ENCODE measurements at regions not wholly inside any gene's neighbourhood (a gene's known extent, or its start where the extent isn't known, plus 50 kb on each side); places are given as distances from the start of the nearest gene placed in this dataset.

DNA sequence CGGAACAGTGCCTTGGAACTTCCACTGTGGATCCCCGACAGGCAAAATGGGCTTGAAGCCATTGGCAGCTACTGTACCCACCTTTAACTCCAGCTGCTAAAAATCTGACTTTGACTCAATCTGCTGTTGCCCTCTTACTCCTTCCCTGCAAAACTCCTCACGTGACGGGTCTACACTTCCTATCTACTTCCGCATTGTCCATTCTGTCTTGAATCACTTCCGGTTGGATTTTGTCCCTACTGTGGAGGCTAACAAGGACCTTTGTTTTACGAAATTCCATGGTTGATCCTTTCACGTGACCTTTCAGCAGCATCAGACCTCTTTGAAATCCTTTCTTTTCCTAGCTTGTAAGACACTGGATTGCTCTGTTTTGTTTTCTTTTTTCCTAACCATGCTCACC, 268.4 kb downstream of the PRDM2 start:
- no peak for DNase-seq (ENCODE audit: low spot score)

DNA sequence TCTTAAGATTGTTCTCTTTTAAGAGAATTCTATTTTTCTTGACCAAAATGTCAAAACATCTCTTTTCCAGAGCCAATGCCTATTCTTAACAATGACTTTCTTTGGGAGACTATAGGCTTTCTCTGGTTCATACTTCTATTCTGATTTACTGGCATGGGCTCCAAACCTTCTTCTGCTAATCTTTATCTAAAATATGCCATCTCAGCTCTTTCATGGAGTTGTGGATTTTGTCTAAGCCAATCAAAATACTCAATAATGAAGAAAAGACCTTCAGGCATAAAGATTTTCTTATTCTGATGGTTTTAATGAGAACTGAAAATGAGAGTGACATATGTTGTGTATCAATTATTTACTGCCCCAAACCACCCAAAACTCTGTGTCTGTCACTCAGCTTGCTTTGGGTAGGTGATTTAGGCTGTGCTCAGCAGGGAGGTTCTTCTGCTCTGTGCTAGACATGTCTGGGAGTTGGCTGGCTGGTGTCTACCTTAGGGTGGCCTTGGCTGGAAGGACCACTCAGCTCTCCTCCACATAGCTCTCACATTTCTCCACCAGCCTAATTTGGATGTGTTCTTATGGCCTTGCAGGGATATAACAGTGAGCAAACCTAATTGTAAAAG, 270.8 kb downstream of the PRDM2 start:
- no peak for DNase-seq (ENCODE audit: low spot score)

GRCh38 chr1:13976485-13976884, 276.5 kb downstream of the PRDM2 start:
- no peak for DNase-seq (ENCODE audit: low spot score)

DNA sequence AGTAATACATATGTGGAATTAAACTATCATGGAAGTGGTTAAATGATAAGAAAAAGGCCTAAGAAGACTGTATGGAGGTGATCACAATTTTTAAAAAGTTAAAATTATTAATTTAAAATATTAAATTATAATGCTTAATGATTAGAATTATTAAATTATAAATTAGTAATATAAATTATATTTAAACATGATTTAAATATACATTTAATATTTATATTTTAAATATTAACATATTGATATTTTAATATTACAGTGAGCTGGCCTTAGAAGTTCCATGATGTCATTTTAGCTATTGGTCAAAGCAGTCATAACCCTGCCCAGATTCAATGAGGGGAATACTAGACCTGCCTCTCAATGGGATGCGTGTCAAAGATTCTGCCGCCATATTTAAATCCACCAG, 281.2 kb downstream of the PRDM2 start:
- DNase-seq (ENCODE audit: low spot score) = no peak

DNA sequence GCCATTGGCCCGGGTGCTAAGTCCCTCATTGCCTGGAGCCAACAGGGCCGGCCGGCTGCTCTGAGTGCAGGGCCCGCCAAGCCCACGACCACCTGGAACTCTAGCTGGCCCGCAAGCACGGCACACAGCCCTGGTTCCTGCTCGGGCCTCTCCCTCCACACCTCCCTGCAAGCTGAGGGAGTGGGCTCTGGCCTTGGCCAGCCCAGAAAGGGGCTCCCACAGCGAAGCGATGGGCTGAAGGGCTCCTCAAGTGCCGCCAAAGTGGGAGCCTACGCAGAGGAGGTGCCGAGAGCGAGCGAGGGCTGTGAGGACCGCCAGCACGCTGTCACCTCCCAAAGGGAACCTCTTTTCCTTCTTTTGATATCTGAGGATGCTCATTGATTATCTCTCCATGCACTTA, 283.4 kb downstream of the PRDM2 start:
- no peak for DNase-seq (ENCODE audit: low spot score)

- DNase-seq (ENCODE audit: low spot score) = no peak
These were observed 291.0 kb downstream of the PRDM2 start for GRCh38 chr1:13990939-13991338.

GRCh38 chr1:13992489-13993285, 292.7 kb downstream of the PRDM2 start:
- no peak for DNase-seq (ENCODE audit: low spot score)

DNA sequence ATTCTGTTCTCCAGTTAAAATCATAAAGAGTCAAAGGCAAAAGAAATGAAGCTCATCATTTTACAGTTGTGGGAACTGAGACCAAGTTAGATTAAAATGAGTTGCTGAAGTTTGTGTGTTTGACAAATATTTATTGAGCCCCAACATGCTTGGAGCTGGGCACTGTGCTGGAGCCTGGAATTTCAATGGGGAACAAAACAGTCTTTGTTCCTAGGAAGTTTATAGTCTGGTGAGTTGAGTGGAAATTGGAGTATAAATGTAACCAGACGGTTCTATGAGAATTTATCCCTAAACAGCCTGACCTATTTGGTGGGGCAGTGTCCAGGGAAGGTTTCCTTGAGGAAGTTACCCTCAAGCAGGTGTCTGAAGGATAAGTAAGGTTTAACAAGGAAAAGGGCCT, 294.4 kb downstream of the PRDM2 start:
- no peak for DNase-seq (ENCODE audit: low spot score)

DNA sequence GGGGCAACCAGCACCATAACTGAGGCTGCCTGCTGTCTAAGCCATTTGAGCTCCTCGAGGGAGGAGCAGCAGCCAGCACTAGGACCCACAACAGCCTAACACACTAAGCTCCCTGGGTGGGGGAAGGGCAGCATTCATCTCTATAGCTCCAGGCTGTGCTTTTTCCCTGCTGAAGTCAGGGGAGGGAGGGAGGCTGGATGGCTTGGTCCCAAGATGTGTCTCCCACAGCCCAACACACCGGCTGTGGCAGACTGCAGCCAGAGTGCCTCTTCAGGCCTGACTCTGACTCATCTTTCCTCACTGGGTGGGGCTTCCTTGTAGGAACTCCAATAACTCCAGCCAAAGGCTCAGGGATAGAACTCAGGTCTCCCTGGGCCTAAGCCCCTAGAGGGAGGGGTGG, 296.3 kb downstream of the PRDM2 start:
- DNase-seq (ENCODE audit: low spot score) = no peak

DNA sequence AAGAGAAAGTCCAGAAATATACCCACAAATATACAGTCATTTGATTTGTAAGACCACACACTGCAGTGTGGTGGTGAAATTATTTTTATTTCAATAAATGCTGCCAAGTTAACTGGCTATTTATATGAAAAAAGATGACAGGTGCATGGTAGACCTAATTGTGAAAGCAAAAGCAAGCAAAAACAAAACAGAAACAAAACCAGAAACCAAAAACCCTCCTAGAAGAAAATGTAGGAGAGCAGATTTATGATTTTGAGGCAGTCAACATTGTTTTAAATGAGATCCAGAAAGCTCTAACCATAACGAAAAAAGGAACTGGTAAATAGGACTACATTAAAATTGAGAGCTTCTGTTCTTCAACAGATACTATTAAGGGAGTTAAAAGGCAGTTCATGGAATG, 303.6 kb downstream of the PRDM2 start:
- no peak for DNase-seq (ENCODE audit: low spot score)

DNA sequence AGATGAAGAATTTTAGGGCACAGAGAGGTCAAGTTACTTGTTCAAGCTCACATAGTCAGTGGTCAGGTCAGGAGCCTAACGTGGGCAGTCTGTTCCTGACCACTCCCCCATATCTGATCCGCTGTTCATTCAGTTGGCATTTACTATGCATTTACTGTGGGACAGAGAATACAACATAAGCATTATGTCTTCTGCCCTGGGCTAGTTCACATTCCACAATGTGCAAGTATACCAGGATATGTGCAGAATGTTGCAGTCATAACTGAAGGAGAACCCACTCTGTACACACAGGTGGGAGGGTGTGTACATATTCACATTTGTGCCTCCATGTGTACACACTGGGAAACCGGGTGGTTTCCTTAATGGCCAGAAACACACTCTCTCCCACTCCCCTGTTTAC, 309.6 kb downstream of the PRDM2 start:
- no peak for DNase-seq (ENCODE audit: low spot score)

- DNase-seq (ENCODE audit: low spot score) = no peak
These were observed 310.5 kb downstream of the PRDM2 start for GRCh38 chr1:14010476-14010875.

DNA sequence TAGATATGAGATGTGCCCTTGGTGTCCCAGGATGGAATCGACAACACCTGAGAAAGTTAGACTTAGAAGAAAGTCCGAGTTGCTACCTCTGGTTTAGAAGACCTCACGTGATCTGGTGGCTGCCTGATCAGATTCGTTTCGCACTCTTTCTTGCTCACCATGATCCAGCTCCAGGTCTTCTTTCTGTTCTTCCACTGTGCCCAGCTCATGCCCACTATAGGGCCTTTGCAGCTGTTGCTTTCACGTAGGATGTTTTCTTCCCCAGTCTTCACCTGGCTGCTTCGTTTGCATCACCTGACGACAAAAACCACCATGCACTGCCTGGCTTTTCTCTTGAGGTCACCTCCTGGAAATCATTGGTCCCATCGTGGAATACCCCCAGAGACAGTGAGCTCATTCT, 311.1 kb downstream of the PRDM2 start:
- DNase-seq (ENCODE audit: low spot score) = no peak

- DNase-seq (ENCODE audit: low spot score) = no peak
These were observed 311.9 kb downstream of the PRDM2 start for GRCh38 chr1:14011888-14012287.

DNA sequence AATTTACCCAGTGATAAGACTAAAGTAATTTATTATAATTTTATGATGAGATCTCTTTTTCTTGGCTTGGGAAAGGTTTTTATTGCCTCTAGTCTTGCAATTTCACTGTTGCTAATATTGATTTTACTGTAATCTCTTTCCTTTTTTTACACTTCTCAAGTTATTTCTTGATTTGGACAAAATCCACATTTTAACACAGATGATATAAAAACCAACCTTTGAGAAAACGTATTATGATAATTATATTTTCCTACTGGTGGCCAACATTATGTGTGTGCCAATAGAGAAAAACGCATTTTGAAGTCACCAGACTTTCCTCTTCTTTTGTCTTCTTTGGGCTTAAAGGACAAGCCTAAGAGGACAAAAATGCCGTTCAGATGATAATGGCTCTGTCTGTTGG, 314.9 kb downstream of the PRDM2 start:
- DNase-seq (ENCODE audit: low spot score) = no peak

GRCh38 chr1:14015917-14016316, 315.9 kb downstream of the PRDM2 start:
- DNase-seq (ENCODE audit: low spot score) = peak; percentile 10

DNA sequence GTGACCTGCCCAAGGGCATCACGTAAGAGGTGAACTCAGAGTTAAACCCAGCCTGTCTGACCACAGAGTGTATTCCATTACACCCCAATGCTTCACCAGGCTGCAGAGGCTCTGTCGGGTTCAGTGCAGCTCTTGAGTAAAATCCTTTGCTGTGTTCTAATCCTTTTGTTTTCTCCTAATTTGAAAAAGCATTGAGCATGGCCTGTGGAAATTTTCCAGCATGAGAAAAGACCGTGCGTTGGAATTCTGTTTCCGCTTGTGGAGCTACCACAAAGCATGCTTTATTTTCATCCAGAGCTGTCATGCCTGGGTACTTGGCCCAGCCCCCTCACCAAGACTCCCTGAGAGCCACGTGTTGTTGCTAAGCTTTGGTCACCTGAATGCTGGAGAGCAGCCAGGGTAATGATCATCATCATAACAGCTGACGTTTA, 317.6 kb downstream of the PRDM2 start:
- DNase-seq (ENCODE audit: low spot score) = peak; percentile 5

DNA sequence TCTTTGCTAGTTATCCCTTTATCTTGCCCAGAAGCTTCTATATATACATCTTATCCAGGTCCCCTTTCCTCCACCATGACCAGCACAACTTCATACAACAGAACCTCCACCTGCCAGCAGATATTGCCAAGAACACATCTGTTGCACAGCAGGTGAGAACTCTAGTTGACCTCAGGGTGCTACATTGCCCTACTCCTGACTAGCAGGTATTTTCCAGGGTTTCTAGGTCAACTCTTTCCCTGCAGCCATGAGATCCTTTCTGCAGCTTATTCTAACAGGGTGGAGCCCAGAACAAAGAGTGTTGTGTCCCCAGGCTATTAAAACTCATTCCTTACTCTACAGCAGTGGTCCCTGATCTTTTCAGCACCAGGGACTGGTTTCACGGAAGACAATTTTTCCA, 319.5 kb downstream of the PRDM2 start:
- no peak for DNase-seq (ENCODE audit: low spot score)

GRCh38 chr1:14020006-14020405, 320.0 kb downstream of the PRDM2 start:
- DNase-seq (ENCODE audit: low spot score) = no peak

- DNase-seq (ENCODE audit: low spot score) = no peak
These were observed 327.1 kb downstream of the PRDM2 start for GRCh38 chr1:14027099-14027498.

GRCh38 chr1:14031461-14031860, 331.5 kb downstream of the PRDM2 start:
- DNase-seq (ENCODE audit: low spot score) = no peak

- no peak for DNase-seq (ENCODE audit: low spot score)
These were observed 334.5 kb downstream of the PRDM2 start for GRCh38 chr1:14034506-14034905.

- no peak for DNase-seq (ENCODE audit: low spot score)
These were observed 337.3 kb downstream of the PRDM2 start for GRCh38 chr1:14037101-14037847.

All from umbilical cord (tissue), 1 donor.